ENCODE measurements at regions not wholly inside any gene's neighbourhood (a gene's known extent, or its start where the extent isn't known, plus 50 kb on each side); places are given as distances from the start of the nearest gene placed in this dataset.

- Histone ChIP-seq H3K36me3 (ENCODE audit: control insufficient read depth, insufficient read depth, low read length) (no peaks in the 10 kb centered on the region), H3K9me3 (ENCODE audit: control insufficient read depth, low read length) (peaks cover 8% of the 10 kb centered on the region), H3K4me1 (ENCODE audit: control insufficient read depth, insufficient read depth, low read length, poor library complexity, severe bottlenecking) (peaks cover 14% of the 10 kb centered on the region), H3K4me3 (ENCODE audit: extremely low read depth, insufficient read depth, low read length, poor library complexity, severe bottlenecking) (no peak overlapping the region), H3K27ac (ENCODE audit: low read depth, low read length, severe bottlenecking) (no peak overlapping the region)
- 87 to 90% methylated on average over 3 of the region's 4 CpGs for WGBS, 2 experiments (ENCODE audit: insufficient coverage in 2 of 2)
Measured at GRCh38 chr17:73707358-73707757, 63.1 kb upstream of the SDK2 start.

GRCh38 chr17:73710095-73710592, 65.9 kb upstream of the SDK2 start:
- Histone ChIP-seq H3K4me1 (ENCODE audit: control insufficient read depth, insufficient read depth, low read length, poor library complexity, severe bottlenecking) (peaks cover 14% of the 10 kb centered on the region), H3K4me3 (ENCODE audit: extremely low read depth, insufficient read depth, low read length, poor library complexity, severe bottlenecking) (no peak overlapping the region), H3K9me3 (ENCODE audit: control insufficient read depth, low read length) (peaks cover 8% of the 10 kb centered on the region), H3K36me3 (ENCODE audit: control insufficient read depth, insufficient read depth, low read length) (no peaks in the 10 kb centered on the region), H3K27ac (ENCODE audit: low read depth, low read length, severe bottlenecking) (no peak overlapping the region)
- WGBS, 2 experiments (ENCODE audit: insufficient coverage in 2 of 2) = 17 to 24% methylated on average over 11 to 13 of the region's 15 CpGs

DNA sequence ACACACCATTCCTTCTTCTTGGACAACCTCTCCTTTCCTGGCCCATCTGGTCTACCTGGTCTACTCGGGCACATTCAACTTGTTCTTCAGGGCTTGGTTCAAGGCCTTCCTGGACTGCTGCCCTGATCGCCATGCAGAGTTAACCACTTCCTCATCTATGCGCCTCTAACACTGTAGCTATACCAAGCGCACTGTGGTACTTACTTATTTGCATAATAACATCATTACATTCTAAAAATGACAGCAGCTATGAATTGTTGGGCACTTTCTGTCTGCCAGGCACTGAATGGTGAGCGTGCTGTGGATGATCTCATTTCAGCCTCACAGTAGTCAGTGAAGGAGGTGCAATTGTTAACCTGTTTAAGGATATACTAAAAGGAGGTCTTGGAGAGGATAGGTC, 66.9 kb upstream of the SDK2 start:
- H3K4me3 ChIP-seq (ENCODE audit: extremely low read depth, insufficient read depth, low read length, poor library complexity, severe bottlenecking) = no peak overlapping the region
- no peaks in the 10 kb centered on the region for H3K36me3 ChIP-seq (ENCODE audit: control insufficient read depth, insufficient read depth, low read length)
- 93 to 97% methylated on average over 4 to 5 of the region's 5 CpGs for WGBS, 2 experiments (ENCODE audit: insufficient coverage in 2 of 2)
- no peak overlapping the region for H3K27ac ChIP-seq (ENCODE audit: low read depth, low read length, severe bottlenecking)
- peaks cover 5% of the 10 kb centered on the region for H3K4me1 ChIP-seq (ENCODE audit: control insufficient read depth, insufficient read depth, low read length, poor library complexity, severe bottlenecking)
- peaks cover 8% of the 10 kb centered on the region for H3K9me3 ChIP-seq (ENCODE audit: control insufficient read depth, low read length)

DNA sequence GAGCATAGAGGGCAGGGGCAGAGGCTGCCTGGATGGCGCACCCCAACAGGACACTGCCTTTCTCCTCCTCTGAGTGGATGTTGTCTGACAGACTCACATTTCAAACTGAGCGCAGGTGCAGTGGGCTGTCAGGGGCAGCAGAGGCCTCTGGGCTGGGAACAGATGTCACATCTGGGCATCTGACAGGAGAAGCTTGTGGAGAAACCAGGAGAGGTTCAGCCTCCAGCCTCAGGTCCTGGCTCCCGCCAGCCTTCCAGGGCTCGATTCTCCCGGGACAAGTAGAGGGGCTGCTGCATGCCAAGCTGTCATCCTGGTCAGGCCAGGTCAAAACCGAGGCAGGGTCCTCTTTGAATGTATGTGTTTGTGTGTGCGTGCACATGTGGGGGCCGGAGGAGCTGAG, 67.7 kb upstream of the SDK2 start:
- Histone ChIP-seq H3K36me3 (ENCODE audit: control insufficient read depth, insufficient read depth, low read length) (no peaks in the 10 kb centered on the region), H3K4me1 (ENCODE audit: control insufficient read depth, insufficient read depth, low read length, poor library complexity, severe bottlenecking) (no peaks in the 10 kb centered on the region), H3K27ac (ENCODE audit: low read depth, low read length, severe bottlenecking) (no peak overlapping the region), H3K4me3 (ENCODE audit: extremely low read depth, insufficient read depth, low read length, poor library complexity, severe bottlenecking) (no peak overlapping the region), H3K9me3 (ENCODE audit: control insufficient read depth, low read length) (peaks cover 8% of the 10 kb centered on the region)
- 92 to 100% methylated on average over 5 of the region's 8 CpGs for WGBS, 2 experiments (ENCODE audit: insufficient coverage in 2 of 2)

DNA sequence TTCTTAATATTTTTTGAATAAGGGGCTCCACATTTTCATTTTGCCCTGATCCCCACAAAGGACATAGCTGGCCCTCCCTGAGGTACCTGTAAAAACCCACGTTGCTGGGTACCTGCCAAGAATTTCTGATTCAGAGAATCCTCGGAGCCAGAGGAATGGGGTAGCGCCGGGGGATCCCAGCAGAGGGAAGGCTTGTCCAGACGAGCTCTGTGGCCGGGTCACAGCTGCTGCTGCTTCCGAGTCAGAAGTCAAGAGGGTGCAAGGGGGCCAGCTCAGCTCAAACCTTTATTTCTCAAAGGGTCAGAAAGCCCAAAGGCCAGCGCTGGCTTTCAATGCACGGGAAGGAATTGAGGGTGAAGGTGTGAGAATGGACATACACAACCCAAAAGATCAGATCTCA, 68.9 kb upstream of the SDK2 start:
- 47 to 59% methylated on average over 7 of the region's 9 CpGs for WGBS, 2 experiments (ENCODE audit: insufficient coverage in 2 of 2)
- no peaks in the 10 kb centered on the region for H3K4me1 ChIP-seq (ENCODE audit: control insufficient read depth, insufficient read depth, low read length, poor library complexity, severe bottlenecking)
- H3K36me3 ChIP-seq (ENCODE audit: control insufficient read depth, insufficient read depth, low read length) = no peaks in the 10 kb centered on the region
- H3K27ac ChIP-seq (ENCODE audit: low read depth, low read length, severe bottlenecking) = no peak overlapping the region
- H3K4me3 ChIP-seq (ENCODE audit: extremely low read depth, insufficient read depth, low read length, poor library complexity, severe bottlenecking) = no peak overlapping the region
- no peaks in the 10 kb centered on the region for H3K9me3 ChIP-seq (ENCODE audit: control insufficient read depth, low read length)

- H3K9me3 ChIP-seq (ENCODE audit: control insufficient read depth, low read length) = no peaks in the 10 kb centered on the region
- WGBS, 2 experiments (ENCODE audit: insufficient coverage in 2 of 2) = 67 to 71% methylated on average over 10 of the region's 10 CpGs
- peaks cover 8% of the 10 kb centered on the region for H3K4me1 ChIP-seq (ENCODE audit: control insufficient read depth, insufficient read depth, low read length, poor library complexity, severe bottlenecking)
- no peaks in the 10 kb centered on the region for H3K36me3 ChIP-seq (ENCODE audit: control insufficient read depth, insufficient read depth, low read length)
- H3K27ac ChIP-seq (ENCODE audit: low read depth, low read length, severe bottlenecking) = no peak overlapping the region
- H3K4me3 ChIP-seq (ENCODE audit: extremely low read depth, insufficient read depth, low read length, poor library complexity, severe bottlenecking) = no peak overlapping the region
Measured at GRCh38 chr17:73715769-73716168, 71.5 kb upstream of the SDK2 start.

- WGBS, 2 experiments (ENCODE audit: insufficient coverage in 2 of 2) = 84 to 97% methylated on average over 4 to 5 of the region's 5 CpGs
- Histone ChIP-seq H3K4me3 (ENCODE audit: extremely low read depth, insufficient read depth, low read length, poor library complexity, severe bottlenecking) (no peak overlapping the region), H3K4me1 (ENCODE audit: control insufficient read depth, insufficient read depth, low read length, poor library complexity, severe bottlenecking) (peaks cover 8% of the 10 kb centered on the region), H3K27ac (ENCODE audit: low read depth, low read length, severe bottlenecking) (no peak overlapping the region), H3K36me3 (ENCODE audit: control insufficient read depth, insufficient read depth, low read length) (no peaks in the 10 kb centered on the region), H3K9me3 (ENCODE audit: control insufficient read depth, low read length) (no peaks in the 10 kb centered on the region)
Measured at GRCh38 chr17:73717690-73718089, 73.4 kb upstream of the SDK2 start.

DNA sequence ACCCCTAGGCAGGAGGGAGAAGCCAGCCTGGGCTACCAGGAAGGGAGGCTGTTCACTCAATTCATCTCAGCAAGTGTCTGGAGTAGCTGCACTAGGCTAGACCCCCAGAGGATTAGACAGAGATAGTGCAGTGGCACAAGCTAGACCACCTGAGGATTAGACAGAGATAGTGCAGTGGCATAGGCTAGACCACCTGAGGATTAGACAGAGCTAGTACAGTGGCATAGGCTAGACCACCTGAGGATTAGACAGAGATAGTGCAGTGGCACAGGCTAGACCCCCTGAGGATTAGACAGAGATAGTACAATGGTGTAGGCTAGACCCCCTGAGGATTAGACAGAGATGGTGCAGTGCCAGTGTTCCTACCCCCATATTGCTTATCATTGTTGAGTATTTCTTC, 74.1 kb upstream of the SDK2 start:
- Histone ChIP-seq H3K4me3 (ENCODE audit: extremely low read depth, insufficient read depth, low read length, poor library complexity, severe bottlenecking) (no peak overlapping the region), H3K36me3 (ENCODE audit: control insufficient read depth, insufficient read depth, low read length) (no peaks in the 10 kb centered on the region), H3K4me1 (ENCODE audit: control insufficient read depth, insufficient read depth, low read length, poor library complexity, severe bottlenecking) (peaks cover 8% of the 10 kb centered on the region), H3K9me3 (ENCODE audit: control insufficient read depth, low read length) (no peaks in the 10 kb centered on the region), H3K27ac (ENCODE audit: low read depth, low read length, severe bottlenecking) (no peak overlapping the region)

GRCh38 chr17:73718912-73719311, 74.7 kb upstream of the SDK2 start:
- Histone ChIP-seq H3K27ac (ENCODE audit: low read depth, low read length, severe bottlenecking) (no peak overlapping the region), H3K4me3 (ENCODE audit: extremely low read depth, insufficient read depth, low read length, poor library complexity, severe bottlenecking) (no peak overlapping the region), H3K4me1 (ENCODE audit: control insufficient read depth, insufficient read depth, low read length, poor library complexity, severe bottlenecking) (peaks cover 8% of the 10 kb centered on the region), H3K9me3 (ENCODE audit: control insufficient read depth, low read length) (no peaks in the 10 kb centered on the region), H3K36me3 (ENCODE audit: control insufficient read depth, insufficient read depth, low read length) (no peaks in the 10 kb centered on the region)
- 87 to 89% methylated on average over 8 to 9 of the region's 9 CpGs for WGBS, 2 experiments (ENCODE audit: insufficient coverage in 2 of 2)

DNA sequence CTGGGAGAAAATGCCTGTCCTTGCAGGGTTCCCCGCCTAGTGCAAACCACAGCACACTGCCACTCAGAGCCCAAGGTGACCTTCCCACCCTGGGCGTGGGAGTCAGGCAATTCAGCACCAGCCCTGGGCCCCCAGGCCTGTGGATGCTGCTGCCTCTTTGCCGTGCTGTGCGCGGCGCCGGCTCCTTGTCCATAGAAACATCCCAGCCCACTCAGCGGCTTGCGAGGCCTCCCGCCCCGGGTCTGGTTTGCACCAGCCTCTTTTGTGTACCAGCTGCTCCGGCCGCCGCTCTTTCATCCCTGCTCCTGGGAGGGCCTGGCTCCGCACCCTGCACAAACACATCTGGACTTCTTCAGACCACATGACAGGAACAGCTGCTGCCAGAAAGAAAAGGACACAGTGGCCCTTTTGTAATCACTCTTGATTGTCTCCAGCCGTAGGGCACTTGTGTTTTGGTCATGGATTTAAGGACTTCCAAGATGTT, 75.4 kb upstream of the SDK2 start:
- Histone ChIP-seq H3K9me3 (ENCODE audit: control insufficient read depth, low read length) (no peaks in the 10 kb centered on the region), H3K4me1 (ENCODE audit: control insufficient read depth, insufficient read depth, low read length, poor library complexity, severe bottlenecking) (peaks cover 8% of the 10 kb centered on the region), H3K27ac (ENCODE audit: low read depth, low read length, severe bottlenecking) (peak overlapping the region; percentile 41), H3K36me3 (ENCODE audit: control insufficient read depth, insufficient read depth, low read length) (no peaks in the 10 kb centered on the region), H3K4me3 (ENCODE audit: extremely low read depth, insufficient read depth, low read length, poor library complexity, severe bottlenecking) (no peak overlapping the region)
- 75 to 81% methylated on average over 13 to 16 of the region's 16 CpGs for WGBS, 2 experiments (ENCODE audit: insufficient coverage in 2 of 2)

DNA sequence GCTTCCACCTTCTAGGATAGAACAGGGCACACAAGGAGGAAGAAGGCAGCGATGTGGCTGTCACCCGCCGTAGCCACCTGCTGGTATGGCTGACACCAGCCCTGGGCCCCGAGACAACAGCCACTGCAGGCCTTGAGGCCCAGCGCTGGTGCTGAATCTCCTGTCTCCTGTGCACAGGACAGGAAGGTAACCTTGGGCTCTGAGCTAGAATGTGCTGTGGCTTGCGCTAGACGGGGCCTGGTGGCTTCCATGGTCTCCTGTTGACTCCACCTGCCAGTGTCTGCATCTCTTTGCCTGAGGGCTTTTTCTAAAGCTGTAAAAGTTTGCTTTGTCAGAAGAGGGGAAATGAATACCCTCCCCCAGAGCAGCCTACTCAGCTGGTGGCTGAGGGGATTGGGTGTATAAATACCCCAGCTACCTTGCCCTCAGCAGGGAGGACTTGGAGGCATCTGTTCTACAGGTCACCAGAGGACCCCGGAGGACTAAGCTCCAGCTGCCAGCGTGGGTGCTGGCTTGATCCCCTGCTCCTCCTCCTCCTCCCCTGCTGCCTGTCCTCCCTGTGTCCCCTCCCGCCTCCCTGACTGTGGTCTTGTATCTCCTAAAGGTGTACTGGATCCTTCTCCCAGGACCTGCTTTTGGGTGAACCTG, 76.1 kb upstream of the SDK2 start:
- 92 to 94% methylated on average over 8 to 9 of the region's 10 CpGs for WGBS, 2 experiments (ENCODE audit: insufficient coverage in 2 of 2)
- Histone ChIP-seq H3K4me3 (ENCODE audit: extremely low read depth, insufficient read depth, low read length, poor library complexity, severe bottlenecking) (no peak overlapping the region), H3K4me1 (ENCODE audit: control insufficient read depth, insufficient read depth, low read length, poor library complexity, severe bottlenecking) (peaks cover 8% of the 10 kb centered on the region), H3K27ac (ENCODE audit: low read depth, low read length, severe bottlenecking) (no peak overlapping the region), H3K36me3 (ENCODE audit: control insufficient read depth, insufficient read depth, low read length) (no peaks in the 10 kb centered on the region), H3K9me3 (ENCODE audit: control insufficient read depth, low read length) (no peaks in the 10 kb centered on the region)

Data from mesodermal cell (in vitro differentiated cells).